T-helper 1 cell (primary cell): ENCODE measurements at regions not wholly inside any gene's neighbourhood (a gene's known extent, or its start where the extent isn't known, plus 50 kb on each side); places are given as distances from the start of the nearest gene placed in this dataset.

ENCODE experiments used
- DNase-seq, 5 donors: peaks; one replicate each; pipeline ENCODE4 v3.0.0-alpha.2; 2012 to 2020

GRCh38 chr4:163969291-163969690 is 474.8 kb downstream of the TMA16 start:
- no peak for DNase-seq

DNA sequence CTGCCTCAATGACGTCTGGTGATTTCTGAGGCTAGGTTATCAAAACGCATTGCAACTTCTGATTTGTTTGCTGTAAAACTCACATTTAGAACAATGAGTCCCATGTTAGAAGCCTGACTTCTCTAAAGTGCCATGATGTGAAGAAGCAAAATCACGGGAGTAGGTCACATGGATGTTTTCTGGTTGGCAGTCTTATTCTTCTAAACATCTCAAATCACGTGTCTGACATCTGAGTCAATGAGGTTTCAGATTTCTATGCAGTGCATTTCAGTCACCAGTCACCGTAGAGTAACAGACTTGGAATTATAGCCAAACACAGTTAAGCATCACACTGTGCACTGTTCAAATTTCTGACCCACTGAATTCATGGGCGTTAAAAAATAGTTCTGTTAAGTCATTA is 482.1 kb downstream of the TMA16 start:
- DNase-seq, result no peak

- DNase-seq, result no peak
Measured at GRCh38 chr4:163988391-163988790, 493.9 kb downstream of the TMA16 start.

GRCh38 chr4:163988865-163989264 is 494.4 kb downstream of the TMA16 start:
- DNase-seq, result no peak

DNA sequence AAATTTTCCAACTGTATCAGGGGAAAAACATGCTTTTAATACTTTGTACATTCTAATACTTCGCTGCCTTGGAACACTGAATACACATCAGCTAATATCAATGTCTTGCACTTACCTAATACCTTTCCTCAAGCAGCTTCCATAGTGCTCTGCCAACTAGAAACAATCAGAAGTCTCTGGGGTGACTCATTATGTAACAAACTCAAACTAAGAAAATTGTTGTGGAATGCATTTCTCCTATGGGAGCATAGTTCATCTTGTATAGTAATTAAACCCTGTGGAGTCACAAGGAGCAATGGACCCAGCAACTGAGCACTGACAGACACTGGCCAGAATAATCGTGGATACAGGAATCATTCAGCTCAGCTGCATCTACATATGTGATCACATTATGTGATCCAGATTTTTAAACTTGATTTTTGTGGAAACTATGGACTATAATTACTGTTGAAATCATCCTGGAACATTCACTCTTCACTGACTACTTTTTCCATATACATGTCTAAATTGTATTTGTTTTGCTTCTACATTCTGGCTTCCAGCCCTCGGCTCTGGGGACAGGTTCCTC is 496.9 kb downstream of the TMA16 start:
- no peak for DNase-seq

DNA sequence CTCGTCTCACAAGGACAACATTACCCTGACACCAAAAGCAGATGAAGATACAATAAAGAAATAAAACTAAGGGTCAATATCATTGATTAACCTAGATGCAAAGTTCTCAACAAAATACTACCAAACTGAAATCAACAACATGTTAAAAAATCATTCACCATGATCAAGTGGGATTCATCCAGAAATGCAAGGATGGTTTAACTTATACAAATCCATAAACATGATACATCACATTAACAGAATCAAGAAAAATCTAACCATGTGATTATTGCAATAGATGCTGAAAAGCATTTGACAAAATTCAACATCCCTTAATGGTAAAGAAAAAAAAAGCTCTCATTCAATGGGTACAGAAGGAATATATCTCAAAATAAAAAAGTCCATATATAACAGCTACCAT is 514.9 kb downstream of the TMA16 start:
- DNase-seq, result no peak

DNA sequence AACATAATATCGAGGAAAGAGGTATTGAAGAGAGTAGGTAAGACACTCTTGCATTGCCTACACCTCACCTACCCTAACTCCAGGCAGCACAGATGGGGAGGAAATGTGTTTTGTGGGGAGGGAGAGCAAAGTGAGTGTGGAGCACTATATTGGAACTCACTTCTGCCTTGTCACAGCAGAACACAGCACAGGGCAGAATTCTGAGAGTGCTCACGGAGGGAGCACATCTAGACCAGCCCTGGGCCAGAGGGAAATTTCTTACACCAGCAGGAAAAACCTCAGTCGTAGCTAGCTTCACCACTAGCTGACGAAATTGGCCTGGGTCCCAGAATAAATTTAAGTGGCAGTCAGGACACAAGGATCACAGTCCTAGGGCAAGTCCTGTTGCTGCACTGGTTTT is 517.3 kb downstream of the TMA16 start:
- DNase-seq, result no peak

DNA sequence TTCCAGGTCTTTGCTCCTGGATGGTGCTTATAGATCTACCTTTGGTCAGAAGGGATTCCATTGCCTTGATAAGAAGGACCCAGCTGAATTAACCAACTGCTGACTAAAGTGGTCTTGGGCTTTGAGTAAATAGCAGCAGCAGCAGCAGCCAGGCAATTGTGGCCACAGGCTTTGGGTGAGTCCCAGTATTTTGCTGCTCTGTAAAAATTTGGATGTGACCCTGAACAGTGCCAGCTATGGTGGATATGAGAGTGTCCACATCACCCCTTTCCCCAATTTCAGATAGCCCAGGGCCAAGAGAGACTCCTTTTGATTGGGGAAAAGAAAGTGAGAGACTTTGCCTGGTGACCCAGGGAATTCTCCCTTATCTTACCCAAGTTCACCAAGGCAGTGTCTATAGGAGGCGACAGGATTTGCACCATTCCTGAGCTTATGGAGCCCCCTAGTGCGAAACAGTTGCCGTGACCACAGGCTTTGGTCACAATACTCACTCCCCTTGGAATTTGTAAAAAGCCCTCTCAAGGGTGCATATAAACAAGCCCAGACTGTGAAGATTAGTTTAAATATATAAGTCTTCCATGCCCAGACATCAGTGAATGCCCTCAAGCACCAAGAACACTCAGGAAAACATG is 518.0 kb downstream of the TMA16 start:
- DNase-seq, result peak in 1 of 5 donors; percentile 13

DNA sequence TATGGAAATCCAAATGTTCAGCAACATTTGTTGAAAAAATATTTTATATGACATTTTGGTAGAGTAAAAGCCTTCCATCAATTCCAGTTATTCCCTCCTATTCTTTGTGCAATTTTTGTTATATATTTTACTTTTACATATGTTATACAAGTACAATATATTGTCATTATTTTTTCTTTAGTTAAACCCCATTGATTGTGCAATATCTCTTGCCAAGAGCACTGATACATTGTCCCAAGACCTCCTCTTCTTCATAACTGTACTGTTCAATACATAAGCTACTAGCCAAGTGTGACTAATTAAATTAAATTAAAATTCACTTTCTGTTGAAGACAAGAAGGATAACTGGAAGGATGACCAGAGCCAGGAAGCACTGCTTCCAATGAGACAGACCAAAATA is 527.5 kb downstream of the TMA16 start:
- no peak for DNase-seq

- DNase-seq, result no peak
Measured at GRCh38 chr4:164023214-164023613, 528.7 kb downstream of the TMA16 start.

- DNase-seq, result no peak
Measured at GRCh38 chr4:164027805-164028204, 533.3 kb downstream of the TMA16 start.

- no peak for DNase-seq
Measured at GRCh38 chr4:164039482-164039881, 545.0 kb downstream of the TMA16 start.

GRCh38 chr4:164056426-164057142 is 562.1 kb downstream of the TMA16 start:
- DNase-seq, result no peak

GRCh38 chr4:164058776-164059445 is 564.4 kb downstream of the TMA16 start:
- no peak for DNase-seq

GRCh38 chr4:164060456-164060855 is 566.0 kb downstream of the TMA16 start:
- no peak for DNase-seq

DNA sequence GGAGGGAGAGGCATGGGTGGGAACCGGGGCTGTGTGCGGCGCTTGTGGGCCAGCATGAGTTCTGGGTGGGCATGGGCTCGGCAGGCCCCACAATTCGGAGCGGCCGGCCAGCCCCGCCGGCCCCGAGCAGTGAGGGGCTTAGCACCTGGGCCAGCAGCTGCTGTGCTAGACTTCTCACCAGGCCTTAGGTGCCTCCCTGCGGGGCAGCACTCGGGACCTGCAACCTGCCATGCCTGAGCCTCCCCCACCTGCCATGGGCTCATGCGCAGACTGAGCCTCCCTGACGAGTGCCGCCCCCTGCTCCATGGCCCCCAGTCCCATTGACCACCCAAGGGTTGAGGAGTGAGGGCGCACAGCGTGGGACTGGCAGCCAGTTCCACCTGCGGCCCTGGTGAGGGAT is 573.9 kb downstream of the TMA16 start:
- DNase-seq, result no peak

GRCh38 chr4:164070625-164071024 is 576.1 kb downstream of the TMA16 start:
- DNase-seq, result no peak

DNA sequence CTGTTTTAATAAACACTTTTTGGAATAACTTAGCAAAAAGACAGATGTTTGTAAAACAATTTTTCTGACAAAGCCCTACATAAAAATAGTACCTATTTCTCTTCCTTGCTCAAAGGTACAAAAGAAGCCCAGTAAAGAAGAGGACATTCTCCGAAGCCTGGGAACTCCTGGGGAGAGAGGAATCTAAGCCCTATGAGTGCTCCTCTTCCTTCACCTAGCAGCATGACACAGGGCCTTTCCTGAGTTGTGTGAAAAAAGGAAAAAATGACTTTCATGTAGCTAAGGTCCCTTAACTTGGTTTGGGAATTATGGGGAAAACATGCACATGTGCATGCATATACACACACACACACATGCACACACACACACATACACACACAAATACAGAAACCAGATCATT is 586.9 kb downstream of the TMA16 start:
- DNase-seq, result no peak

DNA sequence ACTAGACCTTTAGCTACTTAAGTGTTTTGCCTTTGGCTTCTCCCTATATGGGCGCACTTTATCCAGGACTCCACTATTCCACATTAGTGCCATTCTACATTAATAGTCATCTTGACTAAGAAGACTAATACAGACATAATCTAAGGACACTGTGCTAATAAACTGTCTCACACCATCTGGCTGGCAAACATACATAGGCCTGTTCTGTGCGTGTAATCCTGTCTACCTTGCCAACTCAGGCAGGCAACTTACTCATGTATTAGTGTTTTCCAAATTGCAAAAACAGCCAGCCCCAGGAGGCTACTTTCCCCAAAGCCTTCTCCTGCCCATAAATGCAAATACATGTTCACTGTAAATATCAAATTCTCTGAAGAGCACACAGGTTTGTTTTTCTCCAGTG is 587.3 kb downstream of the TMA16 start:
- no peak for DNase-seq

- DNase-seq, result no peak
Measured at GRCh38 chr4:164087733-164088132, 593.2 kb downstream of the TMA16 start.

- DNase-seq, result no peak
Measured at GRCh38 chr4:164095313-164096110, 601.0 kb downstream of the TMA16 start.

GRCh38 chr4:164096766-164097518 is 602.5 kb downstream of the TMA16 start:
- no peak for DNase-seq
